Kidney tubule cell (primary cell): ENCODE measurements at regions not wholly inside any gene's neighbourhood (a gene's known extent, or its start where the extent isn't known, plus 50 kb on each side); places are given as distances from the start of the nearest gene placed in this dataset.

Source experiments
- DNase-seq: peaks from one replicate; pipeline ENCODE4 v3.0.0-alpha.2; 2018; ENCODE audit warnings: low spot score

DNA sequence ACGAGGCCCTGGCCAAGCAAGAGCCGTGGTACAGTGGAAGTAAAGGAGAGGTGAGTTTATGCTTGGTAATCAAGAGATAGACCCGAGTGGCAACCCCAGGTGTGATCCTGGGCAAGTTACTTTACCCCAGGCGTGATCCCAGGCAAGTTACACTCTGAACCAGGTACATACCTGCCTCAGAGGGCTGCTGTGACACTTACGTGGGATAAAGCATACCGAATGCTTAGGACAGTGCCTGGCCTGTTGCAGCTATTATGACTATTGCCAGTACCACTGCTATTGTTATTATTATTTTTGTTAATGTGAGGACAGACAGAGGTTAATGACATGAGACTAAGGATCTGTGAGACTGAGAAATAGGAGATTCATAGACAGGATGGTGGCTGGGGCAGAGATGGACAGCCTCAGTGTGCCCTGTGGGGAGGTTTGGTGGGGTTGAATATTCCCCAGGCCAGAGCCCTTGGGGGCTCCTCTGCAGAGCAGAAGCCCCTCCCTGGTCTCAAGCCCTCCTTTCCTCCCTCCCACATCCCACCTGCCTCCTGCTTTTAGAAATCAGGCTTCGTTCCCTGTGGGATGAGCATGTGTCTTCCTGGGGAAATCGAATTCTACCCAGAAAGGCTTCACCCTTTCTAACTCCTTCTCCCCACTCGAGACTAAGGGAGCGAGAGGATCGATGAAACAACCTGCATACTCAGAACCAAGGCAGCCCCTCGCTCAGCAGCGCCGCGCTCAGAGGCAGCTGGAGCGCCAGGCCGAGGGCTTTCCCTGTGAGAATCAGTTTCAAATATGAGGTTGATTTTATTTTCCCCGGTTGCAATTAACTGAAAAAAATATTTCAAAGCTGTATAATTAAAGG lies 62.0 kb upstream of the SIX3 start:
- DNase-seq = no peak

DNA sequence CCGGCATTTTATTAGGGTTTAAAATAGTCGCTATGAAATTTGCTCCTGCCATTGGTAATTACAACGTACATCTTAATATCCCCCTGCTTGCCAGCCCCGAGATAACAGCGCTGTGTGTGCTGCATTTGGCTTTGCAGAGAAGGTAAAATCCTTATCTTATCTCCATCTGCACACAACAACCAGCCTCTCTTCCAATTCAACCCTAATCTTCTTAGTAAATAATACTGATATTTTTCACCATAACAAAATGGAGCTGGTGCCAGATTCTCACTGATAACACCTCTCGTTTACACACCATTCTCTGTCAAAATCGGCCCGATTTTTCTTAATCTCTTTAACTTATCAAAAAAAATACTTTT lies 61.4 kb upstream of the SIX3 start:
- DNase-seq = no peak

DNA sequence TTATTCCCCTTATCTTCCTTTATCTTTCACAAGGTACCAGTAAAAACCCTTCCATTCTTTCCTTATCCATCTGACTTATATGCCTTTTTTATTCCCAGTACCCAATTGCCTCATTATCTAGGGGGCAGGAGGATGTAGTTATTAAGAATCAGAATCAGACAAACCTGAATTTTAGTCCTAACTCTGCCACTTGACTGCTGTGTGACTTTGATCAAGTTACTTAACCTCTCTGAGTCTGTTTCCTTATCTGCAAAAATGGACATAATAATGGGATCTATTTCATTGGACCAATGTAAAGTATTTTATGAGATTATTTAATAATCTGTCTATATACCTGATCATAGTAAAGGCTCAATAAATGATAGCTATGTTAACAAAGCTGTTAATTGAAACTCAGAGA lies 59.6 kb upstream of the SIX3 start:
- no peak for DNase-seq

DNA sequence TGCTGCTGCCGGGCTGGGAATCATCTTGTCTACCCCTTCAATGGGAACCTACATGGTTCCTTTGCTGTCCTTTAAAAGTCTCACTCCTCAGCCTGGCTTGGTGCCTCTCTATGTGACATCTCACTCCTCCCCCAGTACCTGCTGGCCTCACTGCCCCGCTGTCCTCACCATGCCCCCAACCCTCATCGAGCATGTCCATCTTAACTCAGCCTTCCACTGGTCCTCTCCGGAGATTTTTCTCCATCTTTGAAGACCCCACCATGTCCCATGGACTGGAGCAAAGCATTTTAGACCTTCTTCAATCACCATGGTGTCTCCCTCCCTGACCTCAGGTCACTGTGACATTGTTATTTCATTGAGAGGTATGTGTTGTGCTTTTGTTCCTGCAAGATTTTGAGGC lies 58.1 kb upstream of the SIX3 start:
- DNase-seq = no peak

DNA sequence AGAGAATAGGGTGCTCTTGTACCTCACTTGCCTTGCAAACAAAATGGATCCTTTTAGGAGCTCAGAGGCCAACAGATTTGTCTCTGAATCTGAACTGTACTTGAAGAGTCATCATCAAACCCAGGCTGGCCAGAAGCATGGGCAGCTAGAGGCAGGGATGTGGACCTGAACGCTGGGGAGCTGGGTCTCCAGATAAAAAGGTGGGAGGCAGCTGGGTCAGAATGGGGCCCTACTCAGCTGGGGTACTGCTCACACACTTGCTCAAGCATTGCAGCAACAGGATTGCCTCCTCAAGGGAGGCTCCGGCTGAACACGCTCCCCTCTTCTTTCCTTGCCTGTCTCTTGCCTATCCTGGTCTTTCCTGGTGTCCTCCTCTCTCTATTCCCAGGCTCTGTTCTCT lies 57.3 kb upstream of the SIX3 start:
- DNase-seq = no peak

DNA sequence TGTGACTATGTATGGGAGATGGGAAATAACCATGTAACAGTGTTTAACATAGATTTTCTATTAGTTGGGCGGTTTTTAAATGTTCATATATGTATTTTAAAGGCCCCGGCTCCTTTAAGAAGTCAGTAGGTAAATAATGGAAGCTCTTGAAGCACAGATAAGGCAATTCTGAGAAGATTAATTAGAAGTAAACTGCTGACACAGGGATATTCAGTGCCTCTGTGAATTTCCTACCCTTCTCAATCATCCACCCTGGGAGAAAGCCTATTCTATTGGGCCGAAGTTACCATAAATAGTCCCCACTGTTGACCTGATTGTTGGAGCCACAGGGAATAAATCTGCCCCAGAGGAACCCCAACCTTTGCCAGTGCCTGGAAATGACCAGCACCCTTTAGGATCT lies 56.8 kb upstream of the SIX3 start:
- no peak for DNase-seq

DNA sequence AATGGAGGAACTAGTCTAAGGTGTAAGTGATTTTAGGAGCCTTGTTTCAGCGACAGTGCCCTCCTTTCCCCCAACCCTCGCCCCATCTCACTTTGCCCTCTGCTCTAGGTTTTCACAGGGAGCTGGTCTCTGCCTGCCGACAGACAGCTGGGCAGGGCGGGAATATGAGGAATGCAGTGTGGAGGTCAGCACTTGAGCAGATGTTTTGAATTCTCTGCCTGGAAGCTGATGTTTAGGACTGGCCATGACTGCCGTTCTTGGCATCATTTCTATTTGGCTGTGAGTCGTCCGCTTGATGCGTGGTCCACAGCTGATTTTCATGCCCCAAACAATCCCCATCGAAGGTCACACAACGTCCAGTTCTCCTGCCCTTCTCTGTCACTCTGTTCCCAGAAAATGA lies 55.1 kb upstream of the SIX3 start:
- DNase-seq = no peak

DNA sequence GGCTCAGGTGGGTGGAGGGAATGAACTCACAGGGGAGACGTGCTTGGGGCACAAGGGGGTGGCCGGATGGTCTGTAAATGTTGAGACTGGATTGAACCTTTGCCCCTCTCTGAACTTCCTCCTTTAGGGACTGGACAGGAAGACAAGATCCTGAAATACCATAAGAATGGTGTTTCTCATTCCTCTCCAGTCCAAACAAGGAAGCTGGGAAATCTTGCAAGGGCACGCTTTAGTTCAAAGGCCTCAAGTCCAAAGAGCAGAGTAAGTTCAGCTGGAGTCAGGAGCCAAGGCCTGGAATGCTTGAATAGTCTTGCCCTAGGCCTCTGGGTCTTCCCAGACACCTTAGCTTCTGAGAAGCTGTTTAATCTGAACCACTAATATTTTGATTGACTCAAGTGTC lies 52.4 kb upstream of the SIX3 start:
- DNase-seq = no peak
